ENCODE measurements at regions not wholly inside any gene's neighbourhood (a gene's known extent, or its start where the extent isn't known, plus 50 kb on each side); places are given as distances from the start of the nearest gene placed in this dataset.

DNA sequence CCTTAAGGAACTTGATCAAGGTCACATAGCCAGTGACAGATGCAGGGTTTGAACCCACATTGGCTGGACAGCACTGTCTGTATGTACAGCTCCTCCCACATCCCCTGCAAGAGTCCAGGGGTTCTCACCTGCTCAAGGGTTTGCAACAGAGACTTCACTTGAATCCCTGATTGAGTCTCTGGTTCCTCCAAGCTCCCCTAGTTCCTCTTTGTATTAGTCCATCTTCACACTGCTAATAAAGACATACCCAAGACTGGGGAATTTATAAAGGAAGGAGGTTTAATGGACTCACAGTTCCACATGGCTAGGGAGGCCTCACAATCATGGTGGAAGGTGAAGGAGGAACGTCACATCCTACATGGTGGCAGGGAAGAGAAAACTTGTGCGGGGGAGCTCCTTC, 72.8 kb upstream of the CLDN10 start:
- ATAC-seq = no peak
- TF ChIP-seq TSHZ2 (CRISPR knock-in tag; IDR thresholded peaks at IDR 0.05) (no peak), SNAI2 (CRISPR knock-in tag; IDR thresholded peaks at IDR 0.05) (no peak), PPARA (CRISPR knock-in tag; IDR thresholded peaks at IDR 0.05; ENCODE audit: borderline replicate concordance) (no peak), ARNTL (CRISPR knock-in tag; IDR thresholded peaks at IDR 0.05; ENCODE audit: borderline replicate concordance, low read depth) (no peak), CSRNP3 (CRISPR knock-in tag; IDR thresholded peaks at IDR 0.05) (no peak), GLIS3 (CRISPR knock-in tag; IDR thresholded peaks at IDR 0.05) (no peak), ZNF70 (CRISPR knock-in tag; IDR thresholded peaks at IDR 0.05) (no peak), ZFP30 (CRISPR knock-in tag; IDR thresholded peaks at IDR 0.05) (no peak), TCF4 (CRISPR knock-in tag; IDR thresholded peaks at IDR 0.05; ENCODE audit: borderline replicate concordance) (no peak), ZC3H10 (CRISPR knock-in tag; IDR thresholded peaks at IDR 0.05) (no peak), RARB (CRISPR knock-in tag; IDR thresholded peaks at IDR 0.05) (no peak)
- TF ChIP-seq, protein P1, sequence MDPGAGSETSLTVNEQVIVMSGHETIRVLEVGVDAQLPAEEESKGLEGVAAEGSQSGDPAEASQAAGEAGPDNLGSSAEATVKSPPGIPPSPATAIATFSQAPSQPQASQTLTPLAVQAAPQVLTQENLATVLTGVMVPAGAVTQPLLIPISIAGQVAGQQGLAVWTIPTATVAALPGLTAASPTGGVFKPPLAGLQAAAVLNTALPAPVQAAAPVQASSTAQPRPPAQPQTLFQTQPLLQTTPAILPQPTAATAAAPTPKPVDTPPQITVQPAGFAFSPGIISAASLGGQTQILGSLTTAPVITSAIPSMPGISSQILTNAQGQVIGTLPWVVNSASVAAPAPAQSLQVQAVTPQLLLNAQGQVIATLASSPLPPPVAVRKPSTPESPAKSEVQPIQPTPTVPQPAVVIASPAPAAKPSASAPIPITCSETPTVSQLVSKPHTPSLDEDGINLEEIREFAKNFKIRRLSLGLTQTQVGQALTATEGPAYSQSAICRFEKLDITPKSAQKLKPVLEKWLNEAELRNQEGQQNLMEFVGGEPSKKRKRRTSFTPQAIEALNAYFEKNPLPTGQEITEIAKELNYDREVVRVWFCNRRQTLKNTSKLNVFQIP (CRISPR knock-in tag; IDR thresholded peaks at IDR 0.05; ENCODE audit: borderline replicate concordance, low read depth) = no peak
- TF ChIP-seq, protein P2, sequence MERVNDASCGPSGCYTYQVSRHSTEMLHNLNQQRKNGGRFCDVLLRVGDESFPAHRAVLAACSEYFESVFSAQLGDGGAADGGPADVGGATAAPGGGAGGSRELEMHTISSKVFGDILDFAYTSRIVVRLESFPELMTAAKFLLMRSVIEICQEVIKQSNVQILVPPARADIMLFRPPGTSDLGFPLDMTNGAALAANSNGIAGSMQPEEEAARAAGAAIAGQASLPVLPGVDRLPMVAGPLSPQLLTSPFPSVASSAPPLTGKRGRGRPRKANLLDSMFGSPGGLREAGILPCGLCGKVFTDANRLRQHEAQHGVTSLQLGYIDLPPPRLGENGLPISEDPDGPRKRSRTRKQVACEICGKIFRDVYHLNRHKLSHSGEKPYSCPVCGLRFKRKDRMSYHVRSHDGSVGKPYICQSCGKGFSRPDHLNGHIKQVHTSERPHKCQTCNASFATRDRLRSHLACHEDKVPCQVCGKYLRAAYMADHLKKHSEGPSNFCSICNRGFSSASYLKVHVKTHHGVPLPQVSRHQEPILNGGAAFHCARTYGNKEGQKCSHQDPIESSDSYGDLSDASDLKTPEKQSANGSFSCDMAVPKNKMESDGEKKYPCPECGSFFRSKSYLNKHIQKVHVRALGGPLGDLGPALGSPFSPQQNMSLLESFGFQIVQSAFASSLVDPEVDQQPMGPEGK (CRISPR knock-in tag; IDR thresholded peaks at IDR 0.05; ENCODE audit: borderline replicate concordance) = no peak

GRCh38 chr13:95480131-95480545, 72.4 kb upstream of the CLDN10 start:
- no peak for ATAC-seq
- TF ChIP-seq ZNF8 (CRISPR knock-in tag; IDR thresholded peaks at IDR 0.05) (no peak), SNAI2 (CRISPR knock-in tag; IDR thresholded peaks at IDR 0.05) (no peak), TCF4 (CRISPR knock-in tag; IDR thresholded peaks at IDR 0.05; ENCODE audit: borderline replicate concordance) (no peak), CSDC2 (CRISPR knock-in tag; IDR thresholded peaks at IDR 0.05) (no peak), ZNF565 (CRISPR knock-in tag; conservative IDR thresholded peaks at IDR 0.05; ENCODE audit: low read depth) (no peak), TOX (CRISPR knock-in tag; IDR thresholded peaks at IDR 0.05; ENCODE audit: borderline replicate concordance) (no peak), RARB (CRISPR knock-in tag; IDR thresholded peaks at IDR 0.05) (no peak), ESRRG (CRISPR knock-in tag; IDR thresholded peaks at IDR 0.05) (no peak)
- TF ChIP-seq, protein P2 (CRISPR knock-in tag; IDR thresholded peaks at IDR 0.05; ENCODE audit: borderline replicate concordance) = no peak

DNA sequence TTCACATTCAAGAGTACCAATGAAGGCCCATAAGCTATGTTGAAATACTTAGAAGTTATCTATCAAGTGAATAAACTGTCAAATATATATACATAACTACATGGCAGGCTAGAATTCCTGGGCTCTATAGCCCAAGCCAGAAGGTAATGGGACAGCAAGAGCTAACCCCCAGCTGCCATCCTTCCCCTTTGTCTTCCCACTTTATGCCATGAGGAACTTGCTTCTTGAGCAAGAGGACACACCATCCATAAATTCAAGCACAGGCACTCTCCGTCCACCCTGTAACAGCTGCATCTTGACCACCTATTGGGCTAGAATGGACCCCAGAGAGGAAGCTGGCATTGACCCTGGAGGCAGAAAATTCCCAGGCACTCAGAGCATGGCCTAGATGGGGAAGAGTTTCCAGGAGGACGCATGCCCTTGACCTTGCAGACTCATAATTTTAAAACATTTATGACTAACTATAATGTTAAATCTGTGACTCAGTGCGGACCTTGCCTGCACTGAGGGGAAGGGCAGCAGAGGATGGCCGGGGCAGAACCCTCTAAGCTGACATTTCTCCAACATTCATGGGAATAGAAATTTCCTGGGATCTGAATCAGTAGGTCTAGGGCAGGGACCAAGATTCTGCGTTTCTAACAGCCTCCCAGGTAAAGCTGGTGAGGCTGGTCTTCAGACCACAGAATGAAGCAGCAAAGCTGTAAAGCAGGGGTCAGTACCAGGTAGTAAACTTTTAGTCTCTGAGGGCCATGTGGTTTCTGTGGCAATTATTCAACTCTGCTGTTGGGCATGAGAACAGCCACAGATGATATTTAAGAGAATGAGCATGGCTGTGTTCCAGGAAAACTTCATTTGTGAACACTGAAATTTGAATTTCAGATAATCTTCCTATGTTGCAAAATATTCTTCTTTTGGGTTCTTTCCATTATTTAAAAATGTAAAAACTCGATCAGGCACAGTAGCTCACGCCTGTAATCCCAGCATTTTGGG, 71.4 kb upstream of the CLDN10 start:
- TF ChIP-seq, protein P2 (CRISPR knock-in tag; IDR thresholded peaks at IDR 0.05; ENCODE audit: borderline replicate concordance) = no peak
- TF ChIP-seq ZFP30 (CRISPR knock-in tag; IDR thresholded peaks at IDR 0.05) (no peak), ZNF70 (CRISPR knock-in tag; IDR thresholded peaks at IDR 0.05) (no peak)
- TF ChIP-seq, protein P1 (CRISPR knock-in tag; IDR thresholded peaks at IDR 0.05; ENCODE audit: borderline replicate concordance, low read depth) = no peak
- TF ChIP-seq, protein P3, sequence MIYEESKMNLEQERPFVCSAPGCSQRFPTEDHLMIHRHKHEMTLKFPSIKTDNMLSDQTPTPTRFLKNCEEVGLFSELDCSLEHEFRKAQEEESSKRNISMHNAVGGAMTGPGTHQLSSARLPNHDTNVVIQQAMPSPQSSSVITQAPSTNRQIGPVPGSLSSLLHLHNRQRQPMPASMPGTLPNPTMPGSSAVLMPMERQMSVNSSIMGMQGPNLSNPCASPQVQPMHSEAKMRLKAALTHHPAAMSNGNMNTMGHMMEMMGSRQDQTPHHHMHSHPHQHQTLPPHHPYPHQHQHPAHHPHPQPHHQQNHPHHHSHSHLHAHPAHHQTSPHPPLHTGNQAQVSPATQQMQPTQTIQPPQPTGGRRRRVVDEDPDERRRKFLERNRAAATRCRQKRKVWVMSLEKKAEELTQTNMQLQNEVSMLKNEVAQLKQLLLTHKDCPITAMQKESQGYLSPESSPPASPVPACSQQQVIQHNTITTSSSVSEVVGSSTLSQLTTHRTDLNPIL (CRISPR knock-in tag; IDR thresholded peaks at IDR 0.05; ENCODE audit: low read depth) = no peak
- peak; percentile 34; the same call in 2 of the 3 replicates for ATAC-seq

All from SK-N-SH treated with all-trans-retinoic acid at 6 μM for 48 hours (cell line).